Loucy (cell line): ENCODE measurements at regions not wholly inside any gene's neighbourhood (a gene's known extent, or its start where the extent isn't known, plus 50 kb on each side); places are given as distances from the start of the nearest gene placed in this dataset.

Experiments
- H2AFZ ChIP-seq: fragments of 200-600 bp; sonication (generic); 2 replicates; pipeline ENCODE4 v1.6.0; 2016; ENCODE audit warnings: antibody characterized with exemption, mild to moderate bottlenecking, low read length, moderate library complexity
- H3F3A ChIP-seq: fragments of 200-600 bp; 2 replicates; pipeline ENCODE4 v1.6.0; 2016; ENCODE audit warnings: antibody characterized with exemption, low read depth, mild to moderate bottlenecking
- H3K27me3 ChIP-seq: fragments of 200-600 bp; sonication (generic); 2 replicates; pipeline ENCODE4 v1.6.1; 2014; ENCODE audit warnings: low read length, mild to moderate bottlenecking; ENCODE audit not compliant: insufficient read depth, poor library complexity, severe bottlenecking
- H3K36me3 ChIP-seq: fragments of 200-600 bp; sonication (generic); 2 replicates; pipeline ENCODE4 v1.6.1; 2016; ENCODE audit warnings: low read length; ENCODE audit not compliant: insufficient read depth
- H3K4me1 ChIP-seq: fragments of 200-600 bp; sonication (generic); 2 replicates; pipeline ENCODE4 v1.5.1; 2014; ENCODE audit warnings: low read length, mild to moderate bottlenecking; ENCODE audit not compliant: insufficient read depth, poor library complexity, severe bottlenecking
- H3K4me2 ChIP-seq: fragments of 200-600 bp; sonication (generic); 2 replicates; pipeline ENCODE4 v1.6.0; 2014; ENCODE audit warnings: antibody characterized with exemption, low read length, low read depth, mild to moderate bottlenecking; ENCODE audit not compliant: poor library complexity, severe bottlenecking
- H3K4me3 ChIP-seq: fragments of 200-600 bp; sonication (generic); 2 replicates; pipeline ENCODE4 v1.5.1; 2014; ENCODE audit warnings: low read length, mild to moderate bottlenecking, mixed read lengths; ENCODE audit not compliant: poor library complexity, severe bottlenecking
- H3K79me2 ChIP-seq: fragments of 200-600 bp; sonication (generic); 2 replicates; pipeline ENCODE4 v1.6.1; 2014; ENCODE audit warnings: low read length; ENCODE audit not compliant: insufficient read depth
- H3K9ac ChIP-seq: fragments of 200-600 bp; sonication (generic); 2 replicates; pipeline ENCODE4 v1.6.0; 2014; ENCODE audit warnings: mild to moderate bottlenecking, low read depth, low read length, moderate library complexity; ENCODE audit not compliant: poor library complexity, severe bottlenecking
- H3K9me2 ChIP-seq: fragments of 200-600 bp; sonication (generic); replicated peaks from 2 replicates; pipeline ENCODE4 v1.6.1; 2016; ENCODE audit warnings: low read depth, low read length, mixed read lengths
- H3K9me3 ChIP-seq: fragments of 200-600 bp; sonication (generic); 2 replicates; pipeline ENCODE4 v1.6.1; 2014; ENCODE audit warnings: mild to moderate bottlenecking, antibody characterized with exemption, low read length, low read depth; ENCODE audit not compliant: insufficient read depth
- H4K20me1 ChIP-seq: fragments of 200-600 bp; sonication (generic); 2 replicates; pipeline ENCODE4 v1.6.0; 2014; ENCODE audit warnings: antibody characterized with exemption, low read length, mild to moderate bottlenecking; ENCODE audit not compliant: insufficient read depth, poor library complexity, severe bottlenecking
- CTCF ChIP-seq: fragments of 200-600 bp; sonication (generic); conservative IDR thresholded peaks from 2 replicates; pipeline ENCODE4 v1.5.1; 2014; ENCODE audit warnings: mild to moderate bottlenecking, antibody characterized with exemption, low read length
- EZH2phosphoT487 ChIP-seq: fragments of 200-600 bp; IDR thresholded peaks from 2 replicates; pipeline ENCODE4 v1.6.1; 2018; ENCODE audit warnings: antibody characterized with exemption, mild to moderate bottlenecking, moderate library complexity, borderline replicate concordance

DNA sequence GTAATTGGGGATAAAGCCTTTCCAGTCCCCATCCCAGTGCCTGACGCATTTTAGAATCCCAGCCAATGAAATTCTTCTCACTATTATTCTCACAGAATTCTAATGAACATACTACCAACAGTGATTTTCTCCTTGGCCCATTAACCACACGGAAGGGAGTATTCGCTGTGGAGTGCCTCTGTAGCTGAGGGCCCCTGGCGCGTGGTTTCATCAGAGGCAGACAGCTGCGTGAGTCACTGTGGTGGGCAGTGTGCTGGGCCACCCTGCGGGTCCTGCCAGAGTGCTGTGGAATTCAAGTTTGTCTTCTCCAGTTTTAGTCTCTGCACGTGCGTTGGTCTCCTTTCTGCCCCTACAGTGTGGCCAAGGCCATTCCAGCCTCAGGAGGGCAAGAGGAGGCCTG, 335.4 kb upstream of the FAT1 start:
- Histone ChIP-seq H3K4me2 (no peak overlapping the region), H4K20me1 (no peaks in the 10 kb centered on the region), H3K9me3 (no peaks in the 10 kb centered on the region)

GRCh38 chr4:187059895-187060294, 336.2 kb upstream of the FAT1 start:
- Histone ChIP-seq H3K9ac (no peak overlapping the region), H3K9me3 (no peaks in the 10 kb centered on the region), H3K79me2 (no peaks in the 10 kb centered on the region), H2AFZ (no peak overlapping the region), H3K36me3 (no peaks in the 10 kb centered on the region), H3K27me3 (no peaks in the 10 kb centered on the region), H3K4me2 (no peak overlapping the region), H4K20me1 (no peaks in the 10 kb centered on the region), H3K4me1 (no peaks in the 10 kb centered on the region), H3K9me2 (no peaks in the 10 kb centered on the region), H3K4me3 (no peak overlapping the region), H3F3A (no peaks in the 10 kb centered on the region)
- no peak for TF ChIP-seq CTCF
- no peak for TF ChIP-seq EZH2phosphoT487

More for the DNA sequence above, 335.4 kb upstream of the FAT1 start:
- TF ChIP-seq CTCF = no peak
- no peak for TF ChIP-seq EZH2phosphoT487
- H3K4me3 ChIP-seq = no peak overlapping the region
- no peak overlapping the region for H2AFZ ChIP-seq
- H3K79me2 ChIP-seq = no peaks in the 10 kb centered on the region
- no peaks in the 10 kb centered on the region for H3K4me1 ChIP-seq
- no peaks in the 10 kb centered on the region for H3K9me2 ChIP-seq
- no peaks in the 10 kb centered on the region for H3K36me3 ChIP-seq
- no peak overlapping the region for H3K9ac ChIP-seq
- no peaks in the 10 kb centered on the region for H3K27me3 ChIP-seq
- H3F3A ChIP-seq = no peaks in the 10 kb centered on the region

DNA sequence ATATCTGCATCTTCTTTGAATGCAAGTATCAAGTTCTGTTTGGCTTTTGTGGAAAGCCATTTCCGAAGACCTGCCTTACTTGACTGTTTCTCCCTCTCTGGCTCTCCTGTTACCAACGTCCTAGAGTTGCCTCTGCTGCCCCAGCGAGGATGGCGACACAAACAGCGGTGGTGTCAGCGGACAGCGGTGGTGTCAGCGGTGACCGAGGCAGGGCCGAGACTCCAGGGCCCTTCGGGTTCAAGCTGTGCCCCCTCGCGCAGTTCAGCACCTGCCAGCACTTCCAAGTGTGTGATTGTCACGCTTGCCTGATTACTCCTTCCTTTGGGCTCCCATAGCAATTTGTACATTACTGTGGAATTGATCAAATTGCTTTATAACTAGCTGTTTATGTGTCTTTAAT, 336.9 kb upstream of the FAT1 start:
- Histone ChIP-seq H3K4me1 (no peaks in the 10 kb centered on the region), H3K79me2 (no peaks in the 10 kb centered on the region), H3K27me3 (no peaks in the 10 kb centered on the region), H2AFZ (no peak overlapping the region), H3K4me3 (no peak overlapping the region), H3F3A (no peaks in the 10 kb centered on the region), H4K20me1 (no peaks in the 10 kb centered on the region), H3K9me2 (no peaks in the 10 kb centered on the region), H3K4me2 (no peak overlapping the region), H3K9ac (no peak overlapping the region), H3K9me3 (no peaks in the 10 kb centered on the region), H3K36me3 (no peaks in the 10 kb centered on the region)
- TF ChIP-seq CTCF (no peak), EZH2phosphoT487 (no peak)
